ENCODE measurements at regions not wholly inside any gene's neighbourhood (a gene's known extent, or its start where the extent isn't known, plus 50 kb on each side); places are given as distances from the start of the nearest gene placed in this dataset.

GRCh38 chr6:44058617-44059358 lies 68.5 kb downstream of the MRPL14 start (continued):
- TF ChIP-seq TEAD1 (CRISPR knock-in tag; IDR thresholded peaks at IDR 0.05): peak; percentile 77 to 97; a peak in 3 of 4 replicates
- TF ChIP-seq ZNF280B (CRISPR knock-in tag; IDR thresholded peaks at IDR 0.05): no peak
- no peak for TF ChIP-seq PPARD (CRISPR knock-in tag; IDR thresholded peaks at IDR 0.05)
- peak in 1 of 2 experiments; percentile 77; a peak in 1 of 4 replicates for TF ChIP-seq ETV6 (IDR thresholded peaks at IDR 0.05; ENCODE audit: borderline replicate concordance in 1 of 2, low read depth in 2 of 2, low read length in 1 of 2)
- no peak for TF ChIP-seq ETV6 (CRISPR knock-in tag; IDR thresholded peaks at IDR 0.05; ENCODE audit: borderline replicate concordance)
- TF ChIP-seq ZNF696 (CRISPR knock-in tag; conservative IDR thresholded peaks at IDR 0.05): no peak
- peak; percentile 93 for TF ChIP-seq BCL6 (CRISPR knock-in tag; IDR thresholded peaks at IDR 0.05)
- 0 out of 2 replicates have a peak, but pooled peaks have one; percentile 63 for TF ChIP-seq ATF6 (CRISPR knock-in tag; IDR thresholded peaks at IDR 0.05)
- no peak for TF ChIP-seq TSC22D4 (tag; IDR thresholded peaks at IDR 0.05)
- no peak for TF ChIP-seq SMC3 (conservative IDR thresholded peaks at IDR 0.05; ENCODE audit: insufficient read depth, low read depth, low read length)
- peak; percentile 100 for TF ChIP-seq ZNF592 (IDR thresholded peaks at IDR 0.05)
- TF ChIP-seq ZNF274 (IDR thresholded peaks at IDR 0.05; ENCODE audit: borderline replicate concordance, low read depth, low read length): no peak
- TF ChIP-seq ZZZ3 (IDR thresholded peaks at IDR 0.05): no peak
- no peak for TF ChIP-seq CEBPZ (IDR thresholded peaks at IDR 0.05; ENCODE audit: borderline replicate concordance, low read depth, low read length)
- TF ChIP-seq SLC30A9 (CRISPR knock-in tag; IDR thresholded peaks at IDR 0.05): 0 out of 2 replicates have a peak, but pooled peaks have one; percentile 38
- TF ChIP-seq RBBP5 (IDR thresholded peaks at IDR 0.05; ENCODE audit: borderline replicate concordance, insufficient read depth, low read length, poor library complexity, severe bottlenecking): peak; percentile 93

Data from K562 (cell line).